ENCODE measurements at regions not wholly inside any gene's neighbourhood (a gene's known extent, or its start where the extent isn't known, plus 50 kb on each side); places are given as distances from the start of the nearest gene placed in this dataset.

DNA sequence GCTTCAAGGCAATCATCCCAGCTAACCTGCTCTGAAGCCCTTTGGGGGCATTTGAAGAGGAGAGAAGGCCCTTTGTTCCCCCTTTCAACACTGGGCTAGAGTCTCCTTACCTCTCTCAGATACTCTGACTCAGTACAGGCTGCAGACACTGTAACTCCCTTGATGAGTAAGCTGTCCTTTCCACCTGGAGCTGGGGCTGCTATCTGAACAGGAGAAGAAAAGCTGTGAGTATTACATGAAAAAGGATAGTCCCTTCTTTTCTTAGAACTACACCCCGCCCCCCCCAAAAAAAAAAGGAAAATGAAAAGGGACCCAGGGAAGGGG is 186.6 kb upstream of the PLEKHG7 start:
- TF ChIP-seq, protein P1, sequence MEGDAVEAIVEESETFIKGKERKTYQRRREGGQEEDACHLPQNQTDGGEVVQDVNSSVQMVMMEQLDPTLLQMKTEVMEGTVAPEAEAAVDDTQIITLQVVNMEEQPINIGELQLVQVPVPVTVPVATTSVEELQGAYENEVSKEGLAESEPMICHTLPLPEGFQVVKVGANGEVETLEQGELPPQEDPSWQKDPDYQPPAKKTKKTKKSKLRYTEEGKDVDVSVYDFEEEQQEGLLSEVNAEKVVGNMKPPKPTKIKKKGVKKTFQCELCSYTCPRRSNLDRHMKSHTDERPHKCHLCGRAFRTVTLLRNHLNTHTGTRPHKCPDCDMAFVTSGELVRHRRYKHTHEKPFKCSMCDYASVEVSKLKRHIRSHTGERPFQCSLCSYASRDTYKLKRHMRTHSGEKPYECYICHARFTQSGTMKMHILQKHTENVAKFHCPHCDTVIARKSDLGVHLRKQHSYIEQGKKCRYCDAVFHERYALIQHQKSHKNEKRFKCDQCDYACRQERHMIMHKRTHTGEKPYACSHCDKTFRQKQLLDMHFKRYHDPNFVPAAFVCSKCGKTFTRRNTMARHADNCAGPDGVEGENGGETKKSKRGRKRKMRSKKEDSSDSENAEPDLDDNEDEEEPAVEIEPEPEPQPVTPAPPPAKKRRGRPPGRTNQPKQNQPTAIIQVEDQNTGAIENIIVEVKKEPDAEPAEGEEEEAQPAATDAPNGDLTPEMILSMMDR (IDR thresholded peaks at IDR 0.05) = no peak
- no peak for TF ChIP-seq JUND (IDR thresholded peaks at IDR 0.05)
